ENCODE measurements at regions not wholly inside any gene's neighbourhood (a gene's known extent, or its start where the extent isn't known, plus 50 kb on each side); places are given as distances from the start of the nearest gene placed in this dataset.
"Not testable (repeated sequence)": the region's sequence is repeated elsewhere in the genome, so short reads cannot be mapped to it uniquely, and the experiment has no call there.

DNA sequence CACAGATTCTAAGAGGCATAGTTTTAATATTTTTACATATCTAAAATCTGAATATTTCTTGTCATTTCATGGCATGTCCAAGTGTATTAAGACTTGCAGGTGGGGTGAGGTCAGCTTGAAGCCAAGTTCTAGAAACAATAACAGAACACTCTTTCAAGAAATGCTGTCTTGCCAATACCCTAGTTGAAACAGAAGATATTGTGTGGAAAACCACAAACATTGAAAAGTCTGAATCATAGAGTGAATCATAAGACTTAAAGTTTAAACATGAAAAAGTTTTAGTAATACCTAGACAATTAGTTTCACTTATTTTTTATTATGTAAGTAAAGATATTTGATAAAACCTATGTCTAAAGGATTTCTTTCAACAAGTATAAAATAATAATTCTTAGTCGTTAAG, 191.5 kb upstream of the CAND1 start:
- peak; percentile 71 for DNase-seq (ENCODE audit: low read depth)

DNA sequence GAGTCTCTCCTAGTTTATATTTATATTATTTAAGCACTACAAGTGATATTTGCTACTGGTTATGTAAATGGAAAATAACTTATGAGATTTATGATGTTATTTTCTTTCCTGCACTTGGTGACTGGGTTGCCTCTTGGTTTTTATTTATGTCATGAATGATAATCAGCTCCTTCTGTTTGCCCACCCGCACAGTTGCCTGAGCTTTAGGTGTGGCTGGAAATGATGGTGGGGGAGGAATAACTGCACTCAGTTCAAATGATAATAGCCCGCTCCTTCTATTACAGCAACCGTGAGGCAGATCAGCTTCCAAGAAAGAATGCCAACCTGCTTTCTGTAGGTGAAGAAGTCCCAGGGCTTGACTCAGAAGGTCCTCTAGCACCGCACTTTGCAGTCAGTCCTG, 190.2 kb upstream of the CAND1 start:
- no peak for DNase-seq (ENCODE audit: low read depth)

DNA sequence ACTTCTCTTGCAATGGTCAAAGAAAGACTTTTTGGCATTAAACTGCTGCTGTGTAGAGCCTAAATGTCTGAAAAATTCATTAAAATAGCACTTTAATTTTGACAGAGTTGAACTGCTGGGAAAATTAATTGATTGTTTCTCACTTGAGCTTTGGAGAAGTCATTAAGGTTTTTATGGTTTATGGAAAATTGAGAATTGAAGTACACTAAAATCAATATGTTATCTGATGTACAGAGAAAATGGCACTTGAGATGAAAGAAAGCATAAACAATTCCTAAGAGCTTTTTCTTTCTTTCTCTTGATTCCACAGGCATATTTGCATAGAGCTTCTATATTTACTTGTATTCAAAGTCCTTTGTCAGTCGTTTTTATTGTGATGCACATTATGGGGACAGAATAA, 188.5 kb upstream of the CAND1 start:
- no peak for DNase-seq (ENCODE audit: low read depth)

DNA sequence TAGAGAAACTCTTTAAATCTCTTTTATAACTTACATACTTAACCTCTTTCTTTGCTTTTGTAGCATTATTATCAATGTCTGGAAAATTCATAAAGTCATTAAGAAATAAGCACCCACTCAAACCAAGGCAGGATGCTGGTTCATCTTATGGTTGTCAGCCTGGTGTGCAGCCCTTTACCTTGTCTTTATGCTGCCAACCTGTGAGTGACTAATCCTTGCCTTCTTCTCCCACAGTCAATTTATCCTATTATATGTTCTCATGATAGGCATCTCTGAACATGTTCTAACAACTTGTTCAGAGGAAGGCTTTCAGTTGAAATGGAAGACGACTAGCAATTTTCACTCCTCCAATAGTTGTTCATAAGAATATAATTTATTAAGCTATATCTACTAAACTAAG, 186.9 kb upstream of the CAND1 start:
- DNase-seq (ENCODE audit: low read depth): no peak

DNA sequence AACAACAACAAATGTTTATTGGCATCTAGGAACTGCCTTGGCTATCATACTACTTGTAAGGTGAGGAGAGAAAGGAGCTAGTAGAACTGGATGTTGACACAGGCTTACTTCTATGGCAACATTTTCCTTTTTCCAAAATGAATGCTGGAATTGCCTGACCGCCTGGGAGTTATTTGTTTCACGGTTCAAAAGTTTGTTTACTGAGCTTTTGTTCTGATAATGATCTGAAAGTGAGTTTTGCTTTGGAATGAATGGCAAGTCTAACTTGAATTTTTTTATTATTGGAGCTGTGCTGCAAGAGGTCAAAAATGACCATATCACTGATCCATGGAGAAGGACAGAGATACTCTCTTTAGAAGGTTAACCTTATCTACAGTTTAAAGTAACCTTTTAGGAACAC, 183.5 kb upstream of the CAND1 start:
- no peak for DNase-seq (ENCODE audit: low read depth)

DNA sequence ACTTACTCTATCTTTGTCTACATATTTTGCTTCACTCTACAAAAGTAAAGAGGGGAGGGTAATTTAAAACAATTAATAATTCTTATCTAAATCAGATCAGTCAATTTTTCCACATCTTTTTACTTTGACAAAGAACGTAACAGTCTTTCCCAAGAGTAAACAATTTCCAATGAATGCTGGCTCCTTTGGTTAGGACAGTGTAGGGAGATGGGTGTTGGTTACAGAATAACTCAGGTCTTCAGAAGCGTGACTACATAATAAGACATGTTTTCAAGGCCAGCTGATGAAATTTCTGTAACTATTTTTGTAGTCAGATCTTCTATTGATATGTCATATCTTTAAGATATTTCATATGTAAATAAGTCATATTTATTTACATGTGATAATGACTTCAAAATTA, 183.0 kb upstream of the CAND1 start:
- no peak for DNase-seq (ENCODE audit: low read depth)

DNA sequence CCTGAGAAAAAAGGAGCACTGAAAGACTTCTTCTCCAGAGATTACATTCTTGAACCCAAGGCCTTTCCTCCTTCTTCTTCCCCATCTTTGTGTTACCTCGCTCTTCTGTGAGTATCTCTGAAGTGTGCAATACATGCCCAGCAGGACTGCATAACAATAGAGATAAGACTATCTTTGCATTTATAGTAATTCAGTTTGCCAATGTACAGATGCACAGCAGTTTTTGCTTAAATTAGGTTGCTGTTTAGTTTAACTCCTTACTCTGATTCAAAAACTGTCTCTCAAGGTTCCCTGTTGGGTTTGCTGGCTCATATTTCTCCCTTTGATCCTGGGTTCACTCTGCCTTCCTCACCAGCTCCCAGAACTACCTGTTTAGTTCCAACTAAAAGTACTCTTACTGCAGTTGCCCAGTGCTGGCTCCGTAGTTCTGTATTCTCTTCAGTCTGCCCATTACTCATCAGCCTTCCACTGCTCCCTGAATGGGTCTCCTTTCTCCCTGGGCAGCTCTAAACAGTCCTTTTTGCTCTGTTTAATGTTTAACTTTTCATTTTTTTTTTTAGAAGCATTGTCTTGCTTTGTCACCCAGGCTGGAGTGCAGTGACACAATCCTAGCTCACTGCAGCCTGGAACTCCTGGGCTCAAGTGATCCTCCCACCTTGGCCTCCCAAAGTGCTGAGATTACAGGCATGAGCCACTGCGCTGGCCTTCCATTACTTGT, 180.6 kb upstream of the CAND1 start:
- DNase-seq (ENCODE audit: low read depth): no peak

DNA sequence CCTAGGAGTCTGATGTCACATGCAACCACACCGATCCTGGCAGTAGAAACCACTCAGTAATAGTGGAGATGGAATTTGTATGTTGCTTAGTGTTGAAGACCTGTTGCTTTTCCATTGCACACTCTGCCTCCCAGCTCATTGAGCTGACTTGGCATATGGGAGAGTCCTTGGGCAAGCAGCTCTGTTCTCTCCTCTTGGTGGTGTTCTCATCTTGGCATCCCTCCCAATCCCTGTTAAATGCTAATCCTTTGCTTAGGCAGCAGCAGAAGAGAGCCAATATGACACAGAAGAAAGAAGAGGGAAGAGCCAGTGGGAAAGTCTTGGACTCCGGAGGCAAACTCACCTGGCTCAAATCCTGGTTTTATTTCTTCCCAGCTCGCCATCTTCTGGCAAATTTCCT, 178.0 kb upstream of the CAND1 start:
- no peak for DNase-seq (ENCODE audit: low read depth)

DNA sequence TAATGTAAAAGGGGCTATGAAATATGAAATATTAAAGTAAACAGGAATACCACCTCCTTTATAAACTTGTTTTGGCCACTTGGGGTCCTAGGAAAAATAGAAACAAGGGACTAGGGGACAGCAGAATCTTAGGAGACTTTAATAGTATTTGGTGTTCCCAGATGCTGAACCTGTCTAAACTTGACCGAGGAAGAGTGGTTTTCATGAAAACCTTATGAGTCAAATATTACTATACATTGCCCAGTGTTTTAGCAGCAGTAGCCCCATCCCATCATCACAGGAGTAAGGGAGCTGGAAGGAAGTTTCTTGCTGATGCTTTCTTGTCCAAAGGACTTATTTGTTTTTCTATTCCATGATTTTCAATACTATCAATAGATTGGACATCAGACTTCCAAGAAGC, 177.5 kb upstream of the CAND1 start:
- no peak for DNase-seq (ENCODE audit: low read depth)

DNA sequence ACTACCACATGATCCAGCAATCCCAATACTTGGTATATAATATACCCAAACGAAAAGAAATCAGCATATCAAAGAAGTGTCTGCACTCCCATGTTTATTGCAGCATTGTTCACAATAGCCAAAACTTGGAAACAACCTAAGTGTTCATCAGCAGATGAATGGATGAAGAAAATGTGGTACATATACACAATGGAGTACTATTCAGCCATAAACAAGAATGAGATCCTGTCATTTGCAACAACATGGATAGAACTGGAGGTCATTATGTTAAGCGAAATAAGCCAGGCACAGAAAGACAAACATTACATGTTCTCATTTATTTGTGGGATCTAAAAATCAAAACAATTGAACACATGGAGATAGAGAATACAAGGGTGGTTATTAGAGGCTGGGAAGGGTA, 176.2 kb upstream of the CAND1 start:
- DNase-seq (ENCODE audit: low read depth): not testable (repeated sequence)

DNA sequence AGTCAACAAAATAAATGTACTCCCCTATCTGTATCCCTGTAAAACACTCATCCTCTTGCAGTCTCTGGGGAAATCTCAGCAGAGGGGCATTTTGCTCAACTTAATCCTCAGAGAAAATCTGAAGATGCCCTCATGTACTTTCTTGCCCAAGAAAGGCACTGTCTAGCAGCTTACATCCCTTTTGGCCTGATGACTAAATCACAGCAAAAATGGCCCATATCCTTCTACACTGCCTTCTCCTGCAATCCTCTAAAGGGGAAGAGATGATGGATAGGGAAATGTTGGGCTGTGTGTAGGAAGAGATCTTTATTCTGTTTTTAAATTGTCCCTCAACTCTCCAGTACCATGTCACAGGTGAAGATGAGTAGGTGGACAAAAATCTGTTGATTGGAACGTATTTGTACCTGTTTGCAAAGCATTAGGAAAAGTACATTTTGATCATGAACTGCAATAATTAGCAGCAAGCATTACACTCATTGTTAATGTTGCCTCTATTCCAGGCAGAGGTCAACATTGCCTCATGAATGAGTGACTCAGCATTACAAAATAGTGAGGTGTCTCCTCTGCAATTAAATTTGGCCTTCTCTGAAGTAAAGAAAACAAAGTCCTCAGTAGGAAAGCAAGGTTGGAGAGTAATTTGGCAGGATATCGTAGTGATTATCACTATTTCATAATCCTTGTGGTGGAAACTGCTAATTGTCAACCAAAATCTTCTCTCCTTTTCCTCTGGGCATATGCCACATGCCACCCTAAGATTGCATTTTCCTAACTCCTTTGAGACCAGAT, 172.4 kb upstream of the CAND1 start:
- DNase-seq (ENCODE audit: low read depth): no peak

DNA sequence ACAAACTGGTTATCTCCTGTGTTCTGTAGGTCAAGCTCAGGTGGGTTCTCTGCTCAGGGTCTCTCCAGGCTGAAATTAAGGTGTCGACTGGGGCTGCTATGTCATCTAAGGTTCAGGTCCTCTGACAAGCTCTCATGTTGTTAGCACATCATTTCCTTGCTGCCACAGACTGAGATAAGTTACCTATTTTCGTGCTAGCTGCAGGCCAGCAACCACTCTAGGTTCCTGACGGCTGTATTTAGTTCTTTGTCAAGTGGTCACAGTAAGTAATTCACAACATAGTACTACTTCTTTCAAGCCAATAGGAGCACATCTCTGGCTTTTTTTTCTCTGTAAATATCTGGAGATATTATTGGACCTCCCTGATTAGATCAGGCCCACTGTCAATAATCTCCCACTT, 169.3 kb upstream of the CAND1 start:
- DNase-seq (ENCODE audit: low read depth): no peak

DNA sequence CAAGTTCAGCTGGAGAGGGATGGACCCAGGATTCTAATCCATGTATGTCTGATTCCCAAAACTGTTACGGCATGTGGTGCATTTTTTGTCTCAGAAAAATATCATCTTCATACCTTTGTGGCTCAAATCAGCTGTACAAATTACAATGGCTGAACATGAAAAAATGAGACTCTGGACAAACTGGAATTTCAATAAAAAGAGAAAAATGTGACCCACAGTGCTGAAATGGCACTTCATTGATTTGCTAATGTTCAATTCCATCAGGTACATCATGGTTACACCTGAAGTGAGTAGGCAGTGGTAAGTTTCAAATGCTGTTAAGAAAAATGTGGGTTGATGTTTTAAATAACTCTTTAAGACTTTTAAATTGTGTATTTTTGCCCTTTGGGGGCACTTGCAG, 165.6 kb upstream of the CAND1 start:
- no peak for DNase-seq (ENCODE audit: low read depth)

DNA sequence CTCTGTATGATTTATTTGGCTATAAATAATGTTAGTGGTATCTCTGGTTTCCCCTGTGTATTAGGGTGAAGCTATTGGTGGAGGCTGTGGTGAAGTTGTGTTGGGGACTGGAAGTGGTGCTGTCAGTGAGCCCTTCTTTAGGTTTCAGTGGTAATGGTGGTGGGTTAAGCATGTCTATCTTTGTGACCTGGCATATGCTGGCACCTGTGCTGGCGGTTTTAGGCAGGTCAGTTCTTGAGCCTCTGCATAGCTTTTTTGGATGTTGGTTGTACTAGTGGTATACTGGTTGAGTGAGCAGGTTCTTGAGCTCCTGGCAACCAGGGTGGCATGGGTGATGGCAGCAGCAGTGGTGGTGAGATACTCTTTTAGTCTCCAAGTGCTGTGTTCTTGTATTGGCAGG, 161.9 kb upstream of the CAND1 start:
- no peak for DNase-seq (ENCODE audit: low read depth)

DNA sequence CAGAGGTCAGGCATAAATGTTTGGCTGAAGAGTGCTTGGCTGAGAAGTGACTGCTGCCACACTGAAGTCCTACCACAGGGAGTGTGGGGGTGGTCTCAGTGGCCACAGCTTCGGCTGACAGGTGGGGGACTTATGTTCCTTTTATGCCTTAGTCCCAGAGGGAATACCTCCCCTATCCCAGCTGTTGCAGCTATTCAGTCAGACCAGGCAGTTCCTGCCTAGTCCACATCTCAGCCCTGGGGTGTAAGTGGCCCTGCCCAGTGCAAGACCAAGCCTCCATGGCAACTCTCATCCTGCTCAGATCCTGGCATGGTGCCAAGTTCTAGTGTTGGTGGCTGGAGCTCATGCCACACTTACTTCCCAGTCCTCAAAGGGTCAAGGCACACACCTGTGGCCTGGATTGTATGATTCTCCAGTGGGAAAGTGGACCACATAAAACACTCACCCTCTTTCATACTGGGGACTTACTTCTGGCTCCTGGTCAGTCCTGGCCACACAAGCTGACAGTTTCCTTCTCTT, 161.3 kb upstream of the CAND1 start:
- no peak for DNase-seq (ENCODE audit: low read depth)

DNA sequence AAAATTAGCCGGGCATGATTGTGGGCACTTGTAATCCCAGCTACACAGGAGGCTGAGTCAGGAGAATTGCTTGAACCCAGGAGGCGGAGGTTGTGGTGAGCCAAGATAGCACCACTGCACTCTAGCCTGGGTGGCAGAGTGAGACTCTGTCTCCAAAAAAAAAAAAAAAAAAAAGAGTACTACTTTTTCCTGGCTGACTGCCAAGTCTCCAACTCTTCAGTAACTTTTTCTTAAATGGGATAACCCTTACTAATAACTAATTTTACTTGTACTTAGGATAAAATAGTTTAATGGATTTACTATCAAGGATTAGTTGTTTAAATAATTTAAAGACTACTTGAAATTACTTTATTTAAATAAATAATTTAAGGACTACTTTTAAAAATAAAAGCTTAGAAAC, 158.8 kb upstream of the CAND1 start:
- DNase-seq (ENCODE audit: low read depth): not testable (repeated sequence)

DNA sequence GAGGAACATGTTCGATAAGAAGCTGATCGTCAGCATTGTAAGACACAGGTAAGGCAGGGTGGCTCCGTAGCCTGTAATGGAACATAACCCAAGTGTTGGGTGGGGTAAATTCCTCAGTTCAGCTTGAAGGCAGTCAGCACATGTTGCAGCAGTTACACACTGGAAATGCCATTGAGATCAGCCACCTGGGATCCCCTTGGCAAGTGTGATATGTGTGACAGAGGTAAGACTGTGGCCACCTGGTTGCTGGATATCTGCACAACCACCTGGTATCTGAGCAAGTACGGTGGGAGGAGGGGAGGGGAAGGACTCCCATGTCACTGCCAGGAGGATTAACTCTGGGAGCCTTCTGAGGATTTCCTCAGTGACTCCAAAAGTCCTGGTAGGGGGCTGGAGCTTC, 158.0 kb upstream of the CAND1 start:
- DNase-seq (ENCODE audit: low read depth): no peak

DNA sequence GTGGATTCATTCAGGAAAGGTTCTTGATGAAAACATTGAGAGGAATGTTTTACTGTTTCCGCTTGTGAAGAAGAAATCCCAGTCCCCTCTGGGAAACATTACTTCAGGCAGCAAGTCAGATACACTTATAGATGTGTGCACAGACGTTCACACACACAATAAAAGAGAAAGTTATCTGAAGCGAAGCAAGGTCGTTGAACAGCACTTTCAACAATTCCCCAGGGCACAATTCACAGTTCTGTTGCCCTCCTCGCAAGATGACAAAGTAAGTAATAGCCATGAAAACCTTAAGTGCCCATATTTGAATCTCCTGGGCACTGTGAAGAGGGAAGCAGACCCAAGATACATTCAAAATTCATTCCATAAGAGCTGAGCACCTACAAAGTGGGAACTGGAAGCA, 156.6 kb upstream of the CAND1 start:
- no peak for DNase-seq (ENCODE audit: low read depth)

DNA sequence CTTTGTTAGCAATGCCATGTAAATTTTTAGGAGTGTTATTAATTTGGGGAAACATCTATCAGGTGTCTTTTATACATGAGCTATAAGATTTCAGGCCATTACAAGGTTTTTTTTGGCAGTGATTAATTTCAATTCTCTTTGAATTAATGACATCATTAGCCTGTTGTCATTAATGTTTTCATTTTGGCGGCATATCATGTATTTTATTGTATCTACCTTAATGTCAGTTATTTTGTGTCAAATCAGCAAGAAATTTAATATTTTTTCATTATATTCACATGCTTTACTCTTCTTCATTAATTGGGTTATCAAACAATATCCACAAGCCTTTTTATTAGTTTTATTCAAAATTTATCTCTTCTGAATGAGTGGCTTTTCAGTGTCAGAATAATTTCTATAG, 153.0 kb upstream of the CAND1 start:
- DNase-seq (ENCODE audit: low read depth): no peak

DNA sequence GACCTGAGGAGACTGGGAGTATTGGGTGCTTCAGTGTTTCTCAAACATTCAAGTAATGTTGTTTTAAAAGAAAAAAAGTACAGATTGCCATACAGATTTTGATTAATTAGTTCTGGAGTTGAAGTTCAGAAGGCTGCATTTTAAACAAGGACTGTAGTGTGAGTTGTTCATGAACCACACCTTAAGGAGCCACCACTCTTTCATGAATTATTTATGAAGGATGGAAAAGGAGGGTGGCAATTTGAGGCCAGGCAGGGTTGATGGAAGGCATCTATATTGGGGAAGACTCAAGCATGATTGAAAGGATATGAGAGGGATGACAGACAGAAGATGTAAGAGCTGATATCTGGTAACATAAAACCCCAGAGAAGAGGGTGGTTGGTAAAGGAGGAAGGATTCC, 146.6 kb upstream of the CAND1 start:
- DNase-seq (ENCODE audit: low read depth): no peak

DNA sequence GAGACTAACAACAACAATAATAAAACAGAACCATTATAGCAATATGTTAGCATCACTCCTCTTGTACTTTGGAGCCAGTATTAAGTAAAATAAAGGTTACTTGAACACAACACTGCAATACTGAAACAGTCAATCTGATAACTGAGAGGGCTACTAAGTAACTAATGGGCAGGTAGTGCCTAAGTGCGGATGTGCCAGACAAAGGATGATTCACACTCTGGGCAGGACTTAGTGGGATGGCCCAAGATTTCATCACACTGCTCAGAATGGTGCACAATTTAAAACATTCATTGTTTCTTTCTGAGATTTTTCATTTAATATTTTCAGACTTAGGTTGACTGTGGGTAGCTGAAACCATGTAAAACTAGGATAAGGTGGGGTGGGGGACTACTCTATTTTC, 131.9 kb upstream of the CAND1 start:
- no peak for DNase-seq (ENCODE audit: low read depth)

DNA sequence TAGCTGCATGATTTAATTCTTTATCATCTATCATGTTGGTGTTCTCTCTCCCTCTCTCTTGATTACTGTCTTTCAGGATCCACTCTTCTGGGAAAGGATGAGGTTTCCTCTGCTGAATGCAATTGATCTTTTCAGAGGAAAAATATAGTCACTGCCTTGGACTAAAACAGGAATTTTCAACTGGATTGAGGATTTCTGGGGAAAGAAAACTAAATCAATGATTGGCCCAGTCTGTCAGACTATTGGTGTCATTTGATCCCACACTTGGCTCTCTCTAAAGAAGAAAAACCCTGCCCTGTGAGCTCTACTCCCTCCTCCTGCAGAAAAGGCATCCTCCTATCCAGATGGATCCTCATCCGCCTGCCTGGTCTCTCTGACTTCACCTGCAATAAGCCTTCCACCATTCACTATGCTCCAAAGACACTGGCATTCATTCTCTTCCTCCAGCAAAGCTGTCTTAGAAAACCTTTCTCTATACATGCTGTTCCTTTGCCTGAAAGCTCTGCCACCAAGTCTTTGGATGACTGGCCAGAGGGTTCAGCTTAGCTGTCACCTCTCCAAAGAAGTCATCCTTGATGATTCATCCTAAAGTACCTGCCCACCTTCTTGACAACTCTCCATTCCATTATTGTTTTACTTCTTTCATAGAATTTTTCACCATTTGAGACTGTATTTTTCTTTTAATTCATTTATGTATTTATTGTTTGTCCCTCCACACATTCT, 127.7 kb upstream of the CAND1 start:
- DNase-seq (ENCODE audit: low read depth): no peak

DNA sequence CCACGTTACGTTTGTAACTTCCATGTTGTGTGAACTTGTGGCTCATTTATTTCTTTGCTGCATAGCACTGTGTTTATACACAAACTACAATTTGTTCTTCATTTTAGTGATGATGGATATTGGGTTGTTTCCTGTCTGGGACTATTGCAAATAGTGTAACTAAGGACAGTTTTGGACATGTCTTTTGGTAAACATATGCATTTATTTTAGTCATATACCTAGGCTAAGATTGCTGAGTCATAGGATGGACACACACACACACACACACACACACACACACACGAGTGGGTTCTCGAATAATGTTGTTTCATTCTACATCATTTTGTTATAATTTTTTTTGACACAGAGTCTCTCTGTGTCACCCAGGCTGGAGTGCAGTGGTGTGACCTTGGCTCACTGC, 123.5 kb upstream of the CAND1 start:
- DNase-seq (ENCODE audit: low read depth): no peak

All from ELR (cell line).